Left ventricle myocardium inferior (tissue), 1 donor: ENCODE measurements at regions not wholly inside any gene's neighbourhood (a gene's known extent, or its start where the extent isn't known, plus 50 kb on each side); places are given as distances from the start of the nearest gene placed in this dataset.

Experiments used
- DNase-seq: peaks from one replicate; pipeline ENCODE4 v3.0.0-alpha.2; 2020
- H3K27ac ChIP-seq: fragments of 200-600 bp; replicated peaks from 2 replicates; pipeline ENCODE4 v1.8.0; 2021
- H3K27me3 ChIP-seq: fragments of 200-600 bp; 2 replicates; pipeline ENCODE4 v1.8.0; 2021; ENCODE audit warnings: low read depth
- H3K36me3 ChIP-seq: fragments of 200-600 bp; 2 replicates; pipeline ENCODE4 v1.8.0; 2021
- H3K4me1 ChIP-seq: fragments of 200-600 bp; 2 replicates; pipeline ENCODE4 v1.8.0; 2021
- H3K4me3 ChIP-seq: fragments of 200-600 bp; 2 replicates; pipeline ENCODE4 v1.8.0; 2021; ENCODE audit warnings: mild to moderate bottlenecking, moderate library complexity
- H3K9me3 ChIP-seq: fragments of 200-600 bp; replicated peaks from 2 replicates; pipeline ENCODE4 v1.8.0; 2021
- intact Hi-C: fragments of 100-400 bp; cut with micrococcal nuclease; formaldehyde crosslinking; loops from one replicate; pipeline ENCODE4 v1.11.0; 2022
- TF ChIP-seq, protein P1 (sequence below): fragments of 200-600 bp; IDR thresholded peaks from 2 replicates; pipeline ENCODE4 v1.8.0; 2021; ENCODE audit warnings: antibody characterized with exemption, mild to moderate bottlenecking, borderline replicate concordance
- donor health status: DM: no; HTN: yes; CAD: no; lungs with severe emphysema.

- H3K4me3 ChIP-seq: no peak overlapping the region
- H3K9me3 ChIP-seq: peaks cover 27% of the 10 kb centered on the region
- no peaks in the 10 kb centered on the region for H3K27me3 ChIP-seq
- TF ChIP-seq, protein P1, sequence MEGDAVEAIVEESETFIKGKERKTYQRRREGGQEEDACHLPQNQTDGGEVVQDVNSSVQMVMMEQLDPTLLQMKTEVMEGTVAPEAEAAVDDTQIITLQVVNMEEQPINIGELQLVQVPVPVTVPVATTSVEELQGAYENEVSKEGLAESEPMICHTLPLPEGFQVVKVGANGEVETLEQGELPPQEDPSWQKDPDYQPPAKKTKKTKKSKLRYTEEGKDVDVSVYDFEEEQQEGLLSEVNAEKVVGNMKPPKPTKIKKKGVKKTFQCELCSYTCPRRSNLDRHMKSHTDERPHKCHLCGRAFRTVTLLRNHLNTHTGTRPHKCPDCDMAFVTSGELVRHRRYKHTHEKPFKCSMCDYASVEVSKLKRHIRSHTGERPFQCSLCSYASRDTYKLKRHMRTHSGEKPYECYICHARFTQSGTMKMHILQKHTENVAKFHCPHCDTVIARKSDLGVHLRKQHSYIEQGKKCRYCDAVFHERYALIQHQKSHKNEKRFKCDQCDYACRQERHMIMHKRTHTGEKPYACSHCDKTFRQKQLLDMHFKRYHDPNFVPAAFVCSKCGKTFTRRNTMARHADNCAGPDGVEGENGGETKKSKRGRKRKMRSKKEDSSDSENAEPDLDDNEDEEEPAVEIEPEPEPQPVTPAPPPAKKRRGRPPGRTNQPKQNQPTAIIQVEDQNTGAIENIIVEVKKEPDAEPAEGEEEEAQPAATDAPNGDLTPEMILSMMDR: no peak
- H3K4me1 ChIP-seq: no peaks in the 10 kb centered on the region
- no peak for DNase-seq
- H3K27ac ChIP-seq: no peak overlapping the region
- no peaks in the 10 kb centered on the region for H3K36me3 ChIP-seq
- intact Hi-C loops: no loop called here
Measured at GRCh38 chr14:38762845-38763244, 340.2 kb downstream of the SEC23A start.

DNA sequence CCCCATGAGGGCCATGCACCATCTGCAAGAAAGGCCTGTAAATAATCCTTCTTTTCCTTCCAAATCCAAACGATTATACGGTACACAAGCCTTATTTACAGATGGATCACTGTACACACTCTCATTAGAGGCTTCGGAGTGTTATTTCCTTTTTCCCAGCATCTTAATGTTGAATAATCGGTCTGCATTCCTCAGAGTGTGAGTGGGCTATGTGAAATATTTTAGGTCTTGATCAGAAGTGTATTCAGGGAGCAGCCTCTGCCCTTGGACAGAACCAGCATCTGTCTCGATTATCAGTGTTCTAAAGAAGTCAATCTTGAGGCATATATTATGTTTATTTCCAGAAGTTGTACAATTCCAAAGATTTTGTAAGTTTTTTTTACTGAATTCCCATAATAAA is 340.6 kb downstream of the SEC23A start:
- H3K9me3 ChIP-seq: peaks cover 27% of the 10 kb centered on the region
- no peak overlapping the region for H3K27ac ChIP-seq
- H3K36me3 ChIP-seq: no peaks in the 10 kb centered on the region
- no peak overlapping the region for H3K4me3 ChIP-seq
- DNase-seq: no peak
- no peaks in the 10 kb centered on the region for H3K27me3 ChIP-seq
- TF ChIP-seq, protein P1: no peak
- intact Hi-C loops: no loop called here
- H3K4me1 ChIP-seq: no peaks in the 10 kb centered on the region

DNA sequence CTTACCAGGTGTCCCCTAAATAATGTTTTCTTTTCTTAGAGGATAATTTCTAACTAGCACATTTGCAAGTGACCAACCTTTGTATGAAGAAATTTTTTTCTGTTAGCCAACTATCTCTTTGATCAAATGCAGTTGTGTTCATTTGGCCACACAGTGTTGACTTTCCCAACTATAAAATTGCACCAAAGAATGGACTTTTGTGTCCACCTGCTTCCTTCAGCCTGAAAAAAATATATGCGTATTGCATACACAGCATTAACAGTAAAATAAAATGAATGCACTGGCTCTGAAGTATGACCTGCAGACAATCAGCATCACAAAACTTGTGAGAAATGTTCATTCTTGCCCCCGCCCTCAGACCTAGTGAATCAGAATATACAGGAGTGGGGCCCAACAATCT is 342.0 kb downstream of the SEC23A start:
- Histone ChIP-seq H3K9me3 (peaks cover 24% of the 10 kb centered on the region), H3K4me1 (no peaks in the 10 kb centered on the region), H3K27me3 (no peaks in the 10 kb centered on the region), H3K27ac (no peak overlapping the region), H3K4me3 (no peak overlapping the region), H3K36me3 (no peaks in the 10 kb centered on the region)
- DNase-seq: no peak
- TF ChIP-seq, protein P1: no peak
- intact Hi-C loops: no loop called here

DNA sequence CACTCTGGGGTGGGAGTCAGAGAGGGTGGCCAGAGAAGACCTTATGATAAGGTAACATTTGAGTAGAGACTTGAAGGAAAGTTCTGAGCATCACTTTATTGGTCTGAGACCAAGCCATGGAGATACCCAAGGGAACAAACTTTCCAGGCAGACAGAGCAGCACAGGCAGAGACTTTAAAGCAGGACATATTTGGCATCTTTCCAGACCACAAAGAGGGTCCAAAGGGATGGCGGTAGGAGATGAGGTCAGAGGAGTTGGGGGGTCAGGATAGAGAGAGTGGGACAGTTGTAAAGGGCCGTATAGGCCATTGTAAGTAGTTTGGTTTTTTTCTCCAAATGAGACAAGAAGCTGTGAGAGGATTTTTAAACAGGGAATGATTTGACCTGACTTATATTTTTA is 344.4 kb downstream of the SEC23A start:
- no peak overlapping the region for H3K27ac ChIP-seq
- H3K4me1 ChIP-seq: no peaks in the 10 kb centered on the region
- intact Hi-C loops: no loop called here
- TF ChIP-seq, protein P1: no peak
- no peak for DNase-seq
- no peak overlapping the region for H3K4me3 ChIP-seq
- H3K9me3 ChIP-seq: peaks cover 13% of the 10 kb centered on the region
- no peaks in the 10 kb centered on the region for H3K27me3 ChIP-seq
- no peaks in the 10 kb centered on the region for H3K36me3 ChIP-seq

DNA sequence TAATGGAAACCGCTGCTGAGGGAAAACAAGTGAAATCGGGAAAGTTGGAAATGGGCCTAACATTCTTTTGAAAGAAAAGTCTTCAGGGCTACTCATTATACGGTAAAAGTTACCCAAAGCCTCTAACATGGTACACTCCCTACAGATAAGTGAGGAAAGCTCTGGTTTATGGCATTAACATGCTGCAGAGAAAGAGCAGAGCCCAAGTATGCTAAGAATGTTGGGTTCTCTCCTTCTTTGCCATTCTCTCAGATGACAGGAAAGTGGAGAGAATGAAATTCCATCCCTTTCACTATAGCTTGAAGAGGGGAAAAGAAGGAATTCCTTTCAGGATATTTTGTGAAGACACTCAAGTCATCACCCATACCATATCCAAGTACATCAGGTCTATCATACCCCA is 348.0 kb downstream of the SEC23A start:
- Histone ChIP-seq H3K4me1 (no peaks in the 10 kb centered on the region), H3K4me3 (no peak overlapping the region), H3K36me3 (no peaks in the 10 kb centered on the region), H3K9me3 (peaks cover 11% of the 10 kb centered on the region), H3K27ac (no peak overlapping the region), H3K27me3 (no peaks in the 10 kb centered on the region)
- TF ChIP-seq, protein P1: no peak
- intact Hi-C loops: no loop called here
- DNase-seq: no peak

GRCh38 chr14:38752750-38753149 is 350.3 kb downstream of the SEC23A start:
- Histone ChIP-seq H3K27me3 (no peaks in the 10 kb centered on the region), H3K27ac (no peak overlapping the region), H3K9me3 (peaks cover 11% of the 10 kb centered on the region), H3K4me1 (no peaks in the 10 kb centered on the region), H3K4me3 (no peak overlapping the region), H3K36me3 (no peaks in the 10 kb centered on the region)
- intact Hi-C loops: no loop called here
- TF ChIP-seq, protein P1: no peak
- no peak for DNase-seq
